SK-N-SH (cell line): ENCODE measurements at regions not wholly inside any gene's neighbourhood (a gene's known extent, or its start where the extent isn't known, plus 50 kb on each side); places are given as distances from the start of the nearest gene placed in this dataset.

Experiments used
- CTCF ChIA-PET: fragments of 300-600, 350-600 bp; formaldehyde crosslinking; extraction: SDS; loops from one replicate; lab custom pipeline; 2021; lab: Yijun Ruan, JAX
- POLR2A ChIA-PET: fragments of 350-600 bp; sonication (Branson Sonifier 250); formaldehyde crosslinking; extraction: SDS; loops from one replicate; lab custom pipeline; 2020; ENCODE audit warnings: antibody characterized with exemption, inconsistent platforms; lab: Yijun Ruan, JAX
- DNase-seq: peaks from one replicate; pipeline ENCODE4 v3.0.0; 2012
- H2AFZ ChIP-seq: fragments of 200-600 bp; sonication (generic); 2 replicates; pipeline ENCODE4 v1.8.1; 2016; ENCODE audit warnings: antibody characterized with exemption, mild to moderate bottlenecking, low read depth
- H3F3A ChIP-seq: fragments of 200-600 bp; sonication (generic); replicated peaks from 2 replicates; pipeline ENCODE3; 2016; ENCODE audit warnings: antibody characterized with exemption, mild to moderate bottlenecking; ENCODE audit not compliant: insufficient read depth
- H3K27ac ChIP-seq, 2 experiments: fragments of 200-500 bp in 1 of 2; fragments of 200-600 bp in 1 of 2; sonication (Bioruptor generic) in 1 of 2; sonication (generic), shearing (Covaris generic) in 1 of 2; 2 replicates each; pipeline versions ENCODE4 v1.5.1 to v1.6.1; 2014 to 2016; ENCODE audit warnings: low read depth in 2 of 2, inconsistent platforms in 1 of 2, low read length in 1 of 2, mild to moderate bottlenecking in 1 of 2, mixed read lengths in 1 of 2
- H3K27me3 ChIP-seq: fragments of 200-600 bp; sonication (generic), shearing (Covaris generic); 2 replicates; pipeline ENCODE4 v1.6.1; 2016; ENCODE audit warnings: mixed run types; ENCODE audit not compliant: insufficient read depth
- H3K36me3 ChIP-seq, 2 experiments: fragments of 200-500 bp in 1 of 2; fragments of 200-600 bp in 1 of 2; sonication (Bioruptor generic) in 1 of 2; sonication (generic) in 1 of 2; replicated peaks in 1 of 2; 2 replicates each; pipeline versions ENCODE3 to v1.5.1; 2014 to 2016; ENCODE audit warnings: low read length in 1 of 2, mild to moderate bottlenecking in 1 of 2; ENCODE audit not compliant: insufficient read depth in 2 of 2, control insufficient read depth in 1 of 2
- H3K4me1 ChIP-seq, 2 experiments: fragments of 200-500 bp in 1 of 2; fragments of 200-600 bp in 1 of 2; sonication (Bioruptor generic) in 1 of 2; sonication (generic), shearing (Covaris generic) in 1 of 2; 2 replicates each; pipeline versions ENCODE4 v1.5.1 to v1.6.1; 2014 to 2016; ENCODE audit warnings: low read depth in 1 of 2, low read length in 1 of 2, mixed run types in 1 of 2; ENCODE audit not compliant: insufficient read depth in 2 of 2, control insufficient read depth in 1 of 2
- H3K4me2 ChIP-seq: fragments of 200-600 bp; sonication (generic), shearing (Covaris generic); 2 replicates; pipeline ENCODE4 v1.6.1; 2017; ENCODE audit warnings: mixed run types
- H3K4me3 ChIP-seq, 2 experiments: fragments of 200-500 bp in 1 of 2; fragments of 200-600 bp in 1 of 2; sonication (Bioruptor generic) in 1 of 2; sonication (generic), shearing (Covaris generic) in 1 of 2; 2 replicates each; pipeline versions ENCODE4 v1.5.1 to v1.8.1; 2014 to 2016; ENCODE audit warnings: low read depth in 2 of 2, inconsistent platforms in 1 of 2, low read length in 1 of 2, mild to moderate bottlenecking in 1 of 2, mixed read lengths in 1 of 2, moderate library complexity in 1 of 2
- H3K79me2 ChIP-seq: fragments of 200-600 bp; sonication (generic); 2 replicates; pipeline ENCODE4 v1.8.1; 2017; ENCODE audit warnings: mild to moderate bottlenecking; ENCODE audit not compliant: insufficient read depth
- H3K9ac ChIP-seq: fragments of 200-600 bp; sonication (generic); 2 replicates; pipeline ENCODE4 v1.6.1; 2017; ENCODE audit warnings: mixed run types
- H3K9me2 ChIP-seq: fragments of 200-600 bp; sonication (generic); 2 replicates; pipeline ENCODE4 v1.6.1; 2017; ENCODE audit warnings: mixed run types
- H3K9me3 ChIP-seq: fragments of 200-600 bp; sonication (generic); 2 replicates; pipeline ENCODE4 v1.6.1; 2017; ENCODE audit warnings: mixed run types, mild to moderate bottlenecking, moderate library complexity
- H4K20me1 ChIP-seq: fragments of 200-600 bp; sonication (generic); 2 replicates; pipeline ENCODE4 v1.6.1; 2017; ENCODE audit warnings: mild to moderate bottlenecking, mixed run types; ENCODE audit not compliant: insufficient read depth
- ELF1 ChIP-seq: IDR thresholded peaks from 2 replicates; pipeline ENCODE4 v1.4.0; 2012
- EP300 ChIP-seq, 2 experiments: IDR thresholded peaks; 2 replicates each; pipeline versions ENCODE4 v1.4.0 to v1.6.1; 2012; ENCODE audit warnings: borderline replicate concordance in 1 of 2, low read depth in 1 of 2, low read length in 1 of 2
- EZH2phosphoT487 ChIP-seq: fragments of 200-600 bp; sonication (generic); IDR thresholded peaks from 2 replicates; pipeline ENCODE4 v1.6.1; 2017; ENCODE audit warnings: low read depth, mixed run types, mild to moderate bottlenecking, antibody characterized with exemption, moderate library complexity, borderline replicate concordance
- FOXM1 ChIP-seq: IDR thresholded peaks from 2 replicates; pipeline ENCODE4 v1.4.0; 2012; ENCODE audit warnings: low read depth, mild to moderate bottlenecking
- GATA2 ChIP-seq: sonication (generic); formaldehyde crosslinking; IDR thresholded peaks from 2 replicates; pipeline ENCODE4 v1.5.0; 2020; ENCODE audit warnings: mild to moderate bottlenecking, missing genetic modification reagents
- NFIC ChIP-seq: IDR thresholded peaks from 2 replicates; pipeline ENCODE4 v1.4.0; 2012; ENCODE audit warnings: borderline replicate concordance
- NRF1 ChIP-seq: IDR thresholded peaks from 2 replicates; pipeline ENCODE4 v1.6.1; 2012; ENCODE audit warnings: low read depth, mild to moderate bottlenecking, low read length
- POLR2AphosphoS5 ChIP-seq: IDR thresholded peaks from 2 replicates; pipeline ENCODE4 v1.6.1; 2012; ENCODE audit warnings: low read depth, low read length
- RCOR1 ChIP-seq: fragments of 150-350 bp; IDR thresholded peaks from 2 replicates; pipeline ENCODE4 v1.6.1; 2017; ENCODE audit warnings: antibody characterized with exemption, low read length
- REST ChIP-seq: IDR thresholded peaks from 2 replicates; pipeline ENCODE4 v1.6.1; 2012; ENCODE audit warnings: mild to moderate bottlenecking, low read depth, low read length, moderate library complexity
- RFX5 ChIP-seq: IDR thresholded peaks from 2 replicates; pipeline ENCODE4 v1.6.1; 2012; ENCODE audit warnings: mild to moderate bottlenecking, improper control_type of control experiment, low read length
- SIN3A ChIP-seq: IDR thresholded peaks from 2 replicates; pipeline ENCODE4 v1.6.1; 2012; ENCODE audit warnings: low read depth, mild to moderate bottlenecking, low read length, moderate library complexity, borderline replicate concordance
- TCF12 ChIP-seq: IDR thresholded peaks from 2 replicates; pipeline ENCODE4 v1.4.0; 2012
- TEAD4 ChIP-seq: IDR thresholded peaks from 2 replicates; pipeline ENCODE4 v1.4.0; 2012; ENCODE audit warnings: mild to moderate bottlenecking, borderline replicate concordance; ENCODE audit not compliant: insufficient read depth
- USF1 ChIP-seq: IDR thresholded peaks from 2 replicates; pipeline ENCODE4 v1.4.0; 2012; ENCODE audit warnings: low read depth, borderline replicate concordance
- YY1 ChIP-seq: IDR thresholded peaks from 2 replicates; pipeline ENCODE4 v1.4.0; 2012; ENCODE audit warnings: low read depth, mild to moderate bottlenecking
- ZBTB33 ChIP-seq: IDR thresholded peaks from 2 replicates; pipeline ENCODE4 v1.4.0; 2012; ENCODE audit warnings: low read depth, borderline replicate concordance
- whole genome bisulfite sequencing: methylation state at CpG from one replicate; pipeline ENCODE4 v1.1.6; 2017; ENCODE audit warnings: low lambda C conversion rate; 5-methylcytosine and 5-hydroxymethylcytosine counted together

GRCh38 chr11:120021391-120021953, 116.4 kb downstream of the TRIM29 start:
- TF ChIP-seq NFIC (no peak), ZBTB33 (no peak), POLR2AphosphoS5 (no peak), REST (no peak), EP300 (IDR thresholded peaks at IDR 0.05; ENCODE audit: borderline replicate concordance in 1 of 2, low read depth in 1 of 2, low read length in 1 of 2) (no peak), GATA2 (CRISPR knock-in tag) (no peak), EZH2phosphoT487 (no peak), ELF1 (no peak), USF1 (no peak), FOXM1 (no peak), SIN3A (no peak), NRF1 (no peak), TCF12 (no peak), RFX5 (no peak), TEAD4 (no peak), RCOR1 (no peak), YY1 (no peak)
- WGBS = 48% methylated on average over 7 of the region's 7 CpGs
- Histone ChIP-seq H3K27ac (peak overlapping the region in 1 of 2 experiments; percentile 60; a peak in 2 of 4 replicates), H3K9me2 (no peaks in the 10 kb centered on the region), H4K20me1 (no peaks in the 10 kb centered on the region), H3F3A (no peaks in the 10 kb centered on the region), H3K36me3 (no peaks in the 10 kb centered on the region), H3K4me3 (no peak overlapping the region), H3K9me3 (no peaks in the 10 kb centered on the region), H3K9ac (no peak overlapping the region), H3K4me1 (peaks cover 0 to 47% of the 10 kb centered on the region in 2 experiments; a peak in 2 of 4 replicates), H3K4me2 (no peak overlapping the region), H3K27me3 (no peaks in the 10 kb centered on the region; the same call in 1 of the 2 replicates), H2AFZ (no peak overlapping the region), H3K79me2 (no peaks in the 10 kb centered on the region)
- DNase-seq = no peak
- ChIA-PET POLR2A (no interaction called here), CTCF (interaction anchor here (1.6 kb wide), 1 partner anchor 300 kb away, joined by 3 read pairs; no protein-coding TSS in a partner anchor)
